ENCODE measurements at regions not wholly inside any gene's neighbourhood (a gene's known extent, or its start where the extent isn't known, plus 50 kb on each side); places are given as distances from the start of the nearest gene placed in this dataset.

- no peak for DNase-seq (ENCODE audit: low read depth)
- in situ Hi-C loops (cut with HindIII; ENCODE audit: low pct_unique_long_range_greater_than_20kb, low sequenced_read_pairs) = no loop called here
Observed at GRCh38 chr6:79864421-79864820, 82.9 kb downstream of the ELOVL4 start.

GRCh38 chr6:79864001-79864400 lies 83.4 kb downstream of the ELOVL4 start:
- in situ Hi-C loops (cut with HindIII; ENCODE audit: low pct_unique_long_range_greater_than_20kb, low sequenced_read_pairs) = no loop called here
- DNase-seq (ENCODE audit: low read depth) = no peak

- in situ Hi-C loops (cut with HindIII; ENCODE audit: low pct_unique_long_range_greater_than_20kb, low sequenced_read_pairs) = no loop called here
- DNase-seq (ENCODE audit: low read depth) = no peak
Observed at GRCh38 chr6:79863566-79863965, 83.8 kb downstream of the ELOVL4 start.

- no peak for DNase-seq (ENCODE audit: low read depth)
- in situ Hi-C loops (cut with HindIII; ENCODE audit: low pct_unique_long_range_greater_than_20kb, low sequenced_read_pairs) = no loop called here
Observed at GRCh38 chr6:79862711-79863110, 84.6 kb downstream of the ELOVL4 start.

GRCh38 chr6:79862126-79862525 lies 85.2 kb downstream of the ELOVL4 start:
- in situ Hi-C loops (cut with HindIII; ENCODE audit: low pct_unique_long_range_greater_than_20kb, low sequenced_read_pairs) = no loop called here
- DNase-seq (ENCODE audit: low read depth) = no peak

- no peak for DNase-seq (ENCODE audit: low read depth)
- in situ Hi-C loops (cut with HindIII; ENCODE audit: low pct_unique_long_range_greater_than_20kb, low sequenced_read_pairs) = no loop called here
Observed at GRCh38 chr6:79861023-79861422, 86.3 kb downstream of the ELOVL4 start.

GRCh38 chr6:79847426-79847825 lies 99.9 kb downstream of the ELOVL4 start:
- in situ Hi-C loops (cut with HindIII; ENCODE audit: low pct_unique_long_range_greater_than_20kb, low sequenced_read_pairs) = no loop called here
- DNase-seq (ENCODE audit: low read depth) = no peak

GRCh38 chr6:79842376-79843040 lies 104.8 kb downstream of the ELOVL4 start:
- DNase-seq (ENCODE audit: low read depth) = no peak
- in situ Hi-C loops (cut with HindIII; ENCODE audit: low pct_unique_long_range_greater_than_20kb, low sequenced_read_pairs) = no loop called here

GRCh38 chr6:79841577-79842375 lies 105.6 kb downstream of the ELOVL4 start:
- in situ Hi-C loops (cut with HindIII; ENCODE audit: low pct_unique_long_range_greater_than_20kb, low sequenced_read_pairs) = no loop called here
- no peak for DNase-seq (ENCODE audit: low read depth)

GRCh38 chr6:79838851-79839250 lies 108.5 kb downstream of the ELOVL4 start:
- in situ Hi-C loops (cut with HindIII; ENCODE audit: low pct_unique_long_range_greater_than_20kb, low sequenced_read_pairs) = no loop called here

GRCh38 chr6:79833964-79834284 lies 113.4 kb downstream of the ELOVL4 start:
- in situ Hi-C loops (cut with HindIII; ENCODE audit: low pct_unique_long_range_greater_than_20kb, low sequenced_read_pairs) = no loop called here
- DNase-seq (ENCODE audit: low read depth) = no peak

More at GRCh38 chr6:79838851-79839250, 108.5 kb downstream of the ELOVL4 start:
- DNase-seq (ENCODE audit: low read depth) = no peak

GRCh38 chr6:79833264-79833963 lies 113.9 kb downstream of the ELOVL4 start:
- in situ Hi-C loops (cut with HindIII; ENCODE audit: low pct_unique_long_range_greater_than_20kb, low sequenced_read_pairs) = no loop called here
- no peak for DNase-seq (ENCODE audit: low read depth)

- in situ Hi-C loops (cut with HindIII; ENCODE audit: low pct_unique_long_range_greater_than_20kb, low sequenced_read_pairs) = no loop called here
Observed at GRCh38 chr6:79832723-79833122, 114.6 kb downstream of the ELOVL4 start.

GRCh38 chr6:79824202-79824601 lies 123.2 kb downstream of the ELOVL4 start:
- in situ Hi-C loops (cut with HindIII; ENCODE audit: low pct_unique_long_range_greater_than_20kb, low sequenced_read_pairs) = no loop called here
- DNase-seq (ENCODE audit: low read depth) = no peak

More at GRCh38 chr6:79832723-79833122, 114.6 kb downstream of the ELOVL4 start:
- DNase-seq (ENCODE audit: low read depth) = no peak

- in situ Hi-C loops (cut with HindIII; ENCODE audit: low pct_unique_long_range_greater_than_20kb, low sequenced_read_pairs) = no loop called here
- no peak for DNase-seq (ENCODE audit: low read depth)
Observed at GRCh38 chr6:79821859-79822258, 125.5 kb downstream of the ELOVL4 start.

GRCh38 chr6:79818471-79818870 lies 128.9 kb downstream of the ELOVL4 start:
- DNase-seq (ENCODE audit: low read depth) = no peak
- in situ Hi-C loops (cut with HindIII; ENCODE audit: low pct_unique_long_range_greater_than_20kb, low sequenced_read_pairs) = no loop called here

- no peak for DNase-seq (ENCODE audit: low read depth)
- in situ Hi-C loops (cut with HindIII; ENCODE audit: low pct_unique_long_range_greater_than_20kb, low sequenced_read_pairs) = no loop called here
Observed at GRCh38 chr6:79814940-79815339, 132.4 kb downstream of the ELOVL4 start.

GRCh38 chr6:79813854-79814709 lies 133.3 kb downstream of the ELOVL4 start:
- in situ Hi-C loops (cut with HindIII; ENCODE audit: low pct_unique_long_range_greater_than_20kb, low sequenced_read_pairs) = no loop called here
- DNase-seq (ENCODE audit: low read depth) = peak; percentile 46
